Hematopoietic multipotent progenitor cell treated with erythropoietin and hydrocortisone succinate and interleukin-3 and kit ligand, for 6 days (in vitro differentiated cells): ENCODE measurements at regions not wholly inside any gene's neighbourhood (a gene's known extent, or its start where the extent isn't known, plus 50 kb on each side); places are given as distances from the start of the nearest gene placed in this dataset.
A peak's percentile ranks its signal among the peaks of the same experiment; 100 is the strongest.
"Not testable (repeated sequence)": the region's sequence is repeated elsewhere in the genome, so short reads cannot be mapped to it uniquely, and the experiment has no call there.

Experiments
- DNase-seq: peaks from one replicate; pipeline ENCODE4 v3.0.0-alpha.2; 2015

DNA sequence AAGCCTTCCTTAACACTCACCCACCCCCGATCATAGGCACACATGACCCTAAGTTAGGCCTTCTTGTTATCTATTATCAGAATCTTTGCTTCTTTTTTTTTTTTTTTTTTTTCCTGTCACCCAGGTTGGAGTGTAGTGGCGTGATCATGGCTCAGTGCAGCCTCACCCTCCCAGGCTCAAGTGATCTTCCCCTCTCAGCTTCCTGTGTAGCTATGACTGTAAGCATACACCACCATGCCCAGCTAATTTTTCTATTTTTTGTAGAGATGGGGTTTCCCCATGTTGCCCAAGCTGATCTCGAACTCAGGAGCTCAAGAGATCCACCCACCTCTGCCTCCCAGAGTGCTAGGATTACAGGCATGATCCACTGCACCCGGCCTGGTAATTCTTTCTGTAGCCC, 328.7 kb downstream of the NR4A2 start:
- DNase-seq, result no peak

DNA sequence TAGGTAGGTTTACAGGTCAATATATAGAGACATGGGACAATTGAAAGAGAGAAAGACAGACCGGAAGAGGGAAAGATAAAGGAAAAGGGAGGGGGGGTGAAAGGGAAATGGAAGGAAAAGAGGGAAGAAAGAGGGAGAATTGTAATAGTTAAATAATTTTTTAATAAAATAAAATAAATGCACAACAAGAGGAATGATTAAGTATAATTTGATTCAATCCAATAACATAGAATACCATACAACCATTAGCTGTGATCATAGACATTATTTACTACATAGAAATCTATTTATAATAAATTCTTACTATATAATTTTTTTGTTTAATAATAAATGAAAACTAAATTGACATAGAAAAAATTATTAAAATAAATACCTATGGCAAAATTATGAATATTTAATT, 330.7 kb downstream of the NR4A2 start:
- DNase-seq, result no peak

DNA sequence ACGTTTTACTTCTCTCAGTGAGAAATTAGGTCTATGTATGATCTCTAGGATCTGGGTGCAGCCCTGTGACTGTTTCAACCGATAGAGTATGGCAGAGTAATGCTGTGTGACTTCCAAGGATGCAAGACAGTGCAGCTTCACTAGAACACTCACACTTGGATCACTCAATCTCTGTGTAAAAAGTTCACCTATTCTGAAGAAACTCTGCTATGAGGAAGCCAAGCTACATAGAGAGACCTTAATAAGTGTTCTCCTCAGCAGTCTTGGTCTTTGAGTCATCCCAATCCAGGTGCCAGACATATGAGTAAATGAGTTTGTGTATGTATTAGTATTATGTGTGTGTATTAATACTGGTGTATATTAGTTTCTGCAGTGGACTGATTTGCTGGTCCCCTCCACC, 335.0 kb downstream of the NR4A2 start:
- DNase-seq, result no peak

DNA sequence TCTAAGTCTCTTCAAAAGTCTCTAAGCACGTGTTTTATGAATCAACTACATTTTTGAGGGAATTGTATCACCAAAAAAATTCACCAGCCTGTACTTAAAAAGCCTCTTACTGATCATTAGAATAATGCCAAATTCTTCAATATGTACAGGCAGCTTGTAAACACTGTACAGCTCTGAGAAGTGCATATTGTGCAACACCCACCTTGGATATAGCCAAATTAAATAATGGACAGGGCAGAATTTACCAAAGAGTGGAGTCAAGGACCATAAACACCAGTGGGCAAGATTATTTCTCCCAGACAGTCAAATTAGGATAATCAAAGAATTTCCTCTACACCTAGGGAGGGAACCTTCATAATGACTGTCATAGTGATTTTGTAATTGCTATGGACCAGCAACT, 338.2 kb downstream of the NR4A2 start:
- DNase-seq, result no peak

GRCh38 chr2:155983845-155984244, 348.7 kb downstream of the NR4A2 start:
- DNase-seq, result no peak

DNA sequence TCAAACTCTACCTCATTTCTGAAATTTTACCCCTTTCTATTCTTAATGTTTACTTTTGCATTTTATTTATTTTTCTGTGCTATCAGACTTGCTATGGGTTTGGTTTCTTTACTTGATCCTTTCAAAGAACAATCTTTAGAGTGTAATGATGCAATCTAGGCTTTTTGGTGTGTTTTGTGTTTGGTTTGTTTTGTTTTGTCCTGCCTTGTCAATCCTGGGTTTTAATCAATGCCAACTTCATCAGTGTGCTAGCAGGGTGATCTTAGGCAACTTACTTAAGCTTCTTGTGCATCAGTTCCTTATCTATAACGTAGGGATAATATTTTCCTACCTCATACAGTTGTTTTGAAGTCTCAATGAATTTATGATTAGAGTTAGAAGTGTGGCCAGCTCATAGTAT, 350.4 kb downstream of the NR4A2 start:
- DNase-seq, result no peak

DNA sequence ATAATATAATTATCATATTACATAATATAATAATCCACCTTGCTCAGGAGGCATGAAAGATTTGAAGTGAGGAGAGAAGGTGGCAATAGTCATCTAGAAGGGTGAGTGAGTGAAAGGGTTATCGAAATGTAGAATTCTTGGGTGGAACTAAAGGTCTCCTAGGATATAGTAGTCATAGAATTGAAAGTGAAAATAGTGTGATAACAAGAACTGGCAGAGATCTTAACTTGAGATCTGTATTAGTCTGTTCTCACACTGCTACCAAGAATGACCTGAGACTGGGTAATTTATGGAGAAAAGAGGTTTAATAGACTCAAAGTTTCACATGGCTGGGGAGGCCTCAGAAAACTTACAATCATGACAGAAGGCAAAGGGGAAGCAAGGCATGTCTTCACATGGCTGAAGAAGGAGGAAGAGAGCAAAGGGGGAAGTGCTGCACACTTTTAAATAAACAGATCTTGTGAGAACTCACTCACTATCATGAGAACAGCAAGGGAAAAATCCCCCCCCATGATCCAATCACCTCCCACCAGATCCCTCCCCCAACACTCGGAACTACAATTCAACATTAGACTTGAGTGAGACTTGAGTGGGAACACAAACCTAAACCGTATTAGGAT, 351.5 kb downstream of the NR4A2 start:
- peak; percentile 2 for DNase-seq

- DNase-seq, result no peak
Observed at GRCh38 chr2:155975734-155976133, 356.8 kb downstream of the NR4A2 start.

DNA sequence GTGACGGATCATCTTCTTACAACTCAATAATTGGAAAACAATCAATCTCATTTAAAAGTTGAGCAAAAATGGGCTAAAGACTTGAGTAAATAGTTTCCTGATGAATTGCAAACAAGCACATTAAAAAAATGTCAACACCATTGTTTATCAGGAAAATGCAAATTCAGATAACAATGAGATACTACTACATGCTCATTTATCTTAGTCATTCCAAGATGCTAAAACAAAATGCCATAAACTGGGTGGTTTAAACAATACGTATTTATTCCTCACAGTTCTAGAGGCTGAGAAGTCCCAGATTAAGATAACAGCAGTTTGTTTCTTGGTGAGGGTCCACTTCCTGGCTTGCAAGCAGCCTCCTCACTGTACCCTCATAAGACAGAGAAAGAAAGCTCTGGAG, 359.6 kb downstream of the NR4A2 start:
- DNase-seq, result no peak

DNA sequence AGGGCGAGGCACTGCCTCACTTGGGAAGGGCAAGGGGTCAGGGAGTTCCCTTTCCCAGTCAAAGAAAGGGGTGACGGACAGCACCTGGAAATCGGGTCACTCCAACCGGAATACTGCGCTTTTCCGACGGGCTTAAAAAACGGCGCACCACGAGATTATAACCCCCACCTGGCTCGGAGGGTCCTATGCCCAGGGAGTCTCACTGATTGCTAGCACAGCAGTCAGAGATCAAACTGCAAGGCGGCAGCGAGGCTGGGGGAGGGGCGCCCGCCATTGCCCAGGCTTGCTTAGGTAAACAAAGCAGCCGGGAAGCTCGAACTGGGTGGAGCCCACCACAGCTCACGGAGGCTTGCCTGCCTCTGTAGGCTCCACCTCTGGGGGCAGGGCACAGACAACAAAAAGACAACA, 366.5 kb downstream of the NR4A2 start:
- not testable (repeated sequence) for DNase-seq

DNA sequence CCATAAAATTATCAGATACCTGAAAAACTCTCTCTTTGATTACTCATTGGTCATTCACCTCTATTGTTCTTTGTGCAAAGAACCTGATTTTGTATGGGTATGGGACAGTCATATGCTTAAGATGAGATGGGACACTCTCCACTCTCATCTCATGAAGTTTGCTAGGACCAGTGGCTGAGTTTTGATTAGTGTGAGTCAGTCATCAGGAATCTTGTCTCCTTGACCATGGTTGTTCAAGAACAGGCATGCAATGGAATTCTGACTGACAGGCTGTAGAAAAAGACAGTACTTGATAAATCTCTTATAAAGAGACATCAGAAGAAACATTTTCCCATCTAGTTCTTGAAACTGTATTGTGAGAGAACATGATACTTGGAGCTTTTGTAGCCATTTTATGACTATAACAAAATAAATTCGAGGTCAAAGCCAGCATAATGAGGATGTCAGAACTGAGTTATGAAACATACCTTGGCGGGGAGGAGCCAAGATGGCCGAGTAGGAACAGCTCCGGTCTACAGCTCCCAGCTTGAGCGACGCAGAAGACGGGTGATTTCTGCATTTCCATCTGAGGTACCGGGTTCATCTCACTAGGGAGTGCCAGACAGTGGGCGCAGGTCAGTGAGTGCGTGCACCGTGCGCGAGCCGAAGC, 367.0 kb downstream of the NR4A2 start:
- DNase-seq, result no peak

GRCh38 chr2:155961641-155962040, 370.9 kb downstream of the NR4A2 start:
- no peak for DNase-seq

GRCh38 chr2:155958834-155959233, 373.7 kb downstream of the NR4A2 start:
- no peak for DNase-seq

DNA sequence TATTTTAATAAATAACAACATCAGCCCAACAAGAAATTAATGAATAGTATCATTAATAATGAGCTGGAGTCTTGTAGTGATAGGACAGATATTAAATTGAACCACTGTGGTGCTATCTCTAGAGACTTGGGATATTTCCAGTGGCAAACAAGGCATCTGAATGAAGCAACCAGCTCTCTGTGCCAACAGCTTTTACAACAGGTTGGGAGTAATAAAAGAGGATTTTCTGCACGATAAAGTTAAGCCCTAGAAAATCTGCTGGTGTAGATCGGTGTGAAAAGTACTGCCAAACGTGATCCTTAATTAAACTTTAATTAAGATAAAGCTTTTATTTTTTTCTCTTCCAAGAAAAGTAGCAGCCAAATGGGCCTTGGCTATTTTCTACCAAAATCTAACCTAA, 385.5 kb downstream of the NR4A2 start:
- DNase-seq, result no peak

- no peak for DNase-seq
Observed at GRCh38 chr2:155944218-155944617, 388.3 kb downstream of the NR4A2 start.

- no peak for DNase-seq
Observed at GRCh38 chr2:155930312-155930711, 402.2 kb downstream of the NR4A2 start.

DNA sequence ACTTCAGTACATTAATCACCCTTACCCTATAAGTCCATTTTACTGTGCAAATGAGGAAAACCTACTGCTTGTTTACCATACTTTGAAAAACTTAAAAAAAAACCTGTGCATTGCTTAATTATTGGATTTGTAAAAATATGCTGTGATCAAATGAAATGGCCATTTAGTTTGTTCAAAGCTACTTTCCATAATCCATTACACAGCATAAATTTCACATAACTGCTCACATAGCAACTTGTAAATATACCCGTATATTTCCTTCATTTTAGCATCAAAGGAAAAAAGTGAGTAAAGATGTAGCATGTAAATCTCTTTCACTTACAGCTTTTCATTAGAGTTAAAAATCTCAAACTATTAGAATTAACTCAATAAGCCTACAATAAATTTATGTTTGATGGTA, 415.1 kb downstream of the NR4A2 start:
- DNase-seq, result no peak

DNA sequence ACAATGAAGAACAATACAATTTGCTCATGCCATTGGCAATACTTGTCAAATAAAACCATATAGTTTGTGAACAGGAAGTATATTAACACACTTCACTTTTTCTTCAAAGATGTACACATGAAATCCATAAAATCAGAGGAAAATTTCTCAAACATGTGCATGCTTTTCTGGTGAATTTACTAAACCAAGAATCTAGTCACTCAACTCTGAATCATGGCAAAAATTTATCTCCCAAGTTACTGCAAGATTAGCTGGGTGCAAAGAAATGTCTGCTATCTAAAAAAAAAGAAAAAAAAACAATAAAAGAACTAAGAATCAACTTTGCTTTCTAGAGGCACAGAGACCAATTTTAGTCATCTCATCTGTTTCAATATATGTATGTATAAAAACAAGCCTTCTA, 419.2 kb downstream of the NR4A2 start:
- no peak for DNase-seq

DNA sequence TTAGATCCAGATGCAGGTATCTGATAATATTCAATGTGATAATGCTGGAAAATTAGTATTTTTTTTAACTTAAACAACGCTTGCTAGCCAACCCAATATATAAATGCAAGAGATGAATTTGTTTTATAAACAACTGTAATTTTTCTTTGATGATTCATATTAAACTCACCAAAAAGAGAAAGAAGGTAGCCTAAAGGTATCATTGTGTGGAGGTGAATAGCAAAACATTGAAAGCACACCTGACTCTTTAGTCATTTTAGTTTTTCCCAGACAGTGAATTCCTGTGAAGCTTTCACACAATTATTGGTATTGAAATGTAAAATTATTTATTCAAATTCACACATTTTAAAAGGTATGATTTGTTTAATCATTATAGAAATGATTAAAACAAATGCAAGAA, 424.0 kb downstream of the NR4A2 start:
- DNase-seq, result no peak

GRCh38 chr2:155907211-155907610, 425.3 kb downstream of the NR4A2 start:
- DNase-seq, result no peak

GRCh38 chr2:155905657-155906056, 426.9 kb downstream of the NR4A2 start:
- DNase-seq, result no peak

DNA sequence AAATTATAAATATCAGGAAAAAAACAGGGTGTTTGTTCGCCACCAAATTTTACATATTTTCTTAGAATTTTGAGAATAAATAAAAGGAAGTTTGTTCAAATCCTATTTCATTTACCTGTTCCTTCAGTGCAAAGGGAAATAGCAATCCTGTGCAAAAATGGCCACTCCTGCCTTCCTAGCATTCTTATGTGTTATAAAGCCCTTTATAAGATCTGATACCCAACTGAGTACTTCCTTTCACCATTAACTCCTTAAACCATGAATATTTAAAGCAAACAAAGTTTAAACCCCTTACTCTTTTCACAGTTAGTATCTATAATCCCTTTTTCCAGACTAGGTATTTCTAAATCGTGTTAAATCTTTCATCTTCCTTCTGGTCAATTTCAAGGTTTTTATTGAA, 427.8 kb downstream of the NR4A2 start:
- DNase-seq, result no peak

DNA sequence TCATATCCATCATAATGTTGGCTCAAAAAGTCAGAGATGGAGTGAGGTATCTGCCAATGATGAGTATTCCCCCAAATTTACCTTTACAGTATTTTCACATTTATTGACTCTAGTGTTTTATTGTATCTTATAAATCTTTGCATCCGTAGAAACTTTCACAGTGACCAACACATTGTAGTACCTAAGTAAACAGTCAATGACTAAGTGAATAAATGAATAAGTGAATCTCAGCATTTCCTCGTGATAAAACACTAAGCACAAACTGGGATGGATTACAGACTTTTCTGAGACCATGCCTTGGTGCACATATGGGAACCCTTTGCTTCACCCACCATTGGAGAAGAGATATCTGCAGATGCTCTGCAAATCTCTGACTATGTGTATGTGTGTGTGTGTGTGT, 429.9 kb downstream of the NR4A2 start:
- DNase-seq, result no peak

- no peak for DNase-seq
Observed at GRCh38 chr2:155895016-155895415, 437.5 kb downstream of the NR4A2 start.

- DNase-seq, result not testable (repeated sequence)
Observed at GRCh38 chr2:155880382-155880781, 452.1 kb downstream of the NR4A2 start.
